ENCODE measurements at regions not wholly inside any gene's neighbourhood (a gene's known extent, or its start where the extent isn't known, plus 50 kb on each side); places are given as distances from the start of the nearest gene placed in this dataset.

DNA sequence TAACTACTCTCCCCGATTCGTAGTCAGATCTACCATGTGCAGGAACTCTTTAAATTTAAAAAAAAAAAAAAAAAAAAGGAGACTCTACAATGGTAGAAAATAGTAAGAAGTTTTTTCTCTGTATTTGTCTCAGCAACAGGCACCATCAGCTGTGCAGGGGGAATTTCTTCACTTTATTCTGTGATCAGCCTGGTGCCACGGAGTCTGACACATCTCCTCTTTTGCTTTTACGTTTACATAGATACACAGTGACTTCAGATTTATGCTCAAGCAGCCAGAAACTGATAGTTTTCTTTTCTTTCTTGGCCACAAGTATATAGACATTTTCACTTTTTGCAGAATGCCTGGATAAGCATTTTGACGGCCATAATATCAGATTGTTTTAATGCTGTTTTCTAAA, 190.6 kb upstream of the AKR1E2 start:
- no peaks in the 10 kb centered on the region for H3K4me1 Mint-ChIP-seq (ENCODE audit: low read depth)

DNA sequence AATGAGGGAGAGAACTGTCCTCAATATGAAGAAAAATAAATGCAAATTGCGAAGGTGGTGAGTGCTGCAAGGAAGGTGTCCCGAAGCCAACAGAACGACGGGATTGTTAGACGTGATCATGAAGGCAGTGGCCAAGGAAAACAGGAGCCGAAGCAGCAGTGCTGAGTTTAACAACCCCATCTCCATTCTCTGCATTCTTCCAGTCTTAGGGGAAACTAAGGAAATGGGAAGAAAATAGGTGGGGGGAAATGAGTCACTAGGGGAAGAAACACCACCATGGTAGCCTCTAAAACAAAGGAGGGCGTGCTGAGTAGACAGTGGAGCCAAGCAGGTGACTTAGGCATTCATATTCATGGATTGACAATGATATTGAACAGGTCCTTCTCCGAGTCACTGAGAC, 192.2 kb upstream of the AKR1E2 start:
- no peaks in the 10 kb centered on the region for H3K4me1 Mint-ChIP-seq (ENCODE audit: low read depth)
- H3K36me3 Mint-ChIP-seq (ENCODE audit: low read depth): no peaks in the 10 kb centered on the region
- no peak overlapping the region for H3K4me3 Mint-ChIP-seq (ENCODE audit: unreplicated experiment)
- no peak for TF ChIP-seq CTCF (IDR thresholded peaks at IDR 0.05)
- H3K27me3 Mint-ChIP-seq (ENCODE audit: low read depth): no peaks in the 10 kb centered on the region
- no peaks in the 10 kb centered on the region for H3K9me3 Mint-ChIP-seq (ENCODE audit: low read depth)
- no peak overlapping the region for H3K27ac Mint-ChIP-seq (ENCODE audit: unreplicated experiment)
- no peak for DNase-seq (ENCODE audit: low spot score)

More for the DNA sequence above, 190.6 kb upstream of the AKR1E2 start:
- Mint-ChIP-seq H3K27me3 (ENCODE audit: low read depth) (no peaks in the 10 kb centered on the region), H3K4me3 (ENCODE audit: unreplicated experiment) (no peak overlapping the region), H3K36me3 (ENCODE audit: low read depth) (no peaks in the 10 kb centered on the region), H3K9me3 (ENCODE audit: low read depth) (no peaks in the 10 kb centered on the region), H3K27ac (ENCODE audit: unreplicated experiment) (no peak overlapping the region)
- DNase-seq (ENCODE audit: low spot score): no peak
- TF ChIP-seq CTCF (IDR thresholded peaks at IDR 0.05): no peak

DNA sequence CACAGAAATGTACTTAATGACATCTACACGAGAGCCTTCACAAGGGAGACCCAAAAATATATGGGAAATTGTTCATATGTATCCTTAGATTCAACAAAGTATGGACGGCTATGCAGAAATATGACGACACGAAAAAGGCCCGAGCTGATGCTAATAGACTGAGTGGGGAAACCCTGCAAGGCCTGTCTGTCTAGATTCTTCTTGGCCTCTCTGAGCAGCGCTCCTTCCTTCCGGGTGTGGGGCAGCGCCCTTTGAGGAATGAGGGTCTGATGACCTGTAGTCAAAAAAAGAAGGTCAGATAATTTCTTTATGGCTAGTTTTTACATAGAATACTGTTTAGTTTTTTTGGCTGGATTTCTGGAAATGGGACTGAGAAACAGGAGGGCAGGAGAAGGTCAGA, 192.8 kb upstream of the AKR1E2 start:
- DNase-seq (ENCODE audit: low spot score): no peak
- H3K4me3 Mint-ChIP-seq (ENCODE audit: unreplicated experiment): no peak overlapping the region
- H3K27ac Mint-ChIP-seq (ENCODE audit: unreplicated experiment): no peak overlapping the region
- no peaks in the 10 kb centered on the region for H3K36me3 Mint-ChIP-seq (ENCODE audit: low read depth)
- TF ChIP-seq CTCF (IDR thresholded peaks at IDR 0.05): no peak
- H3K9me3 Mint-ChIP-seq (ENCODE audit: low read depth): no peaks in the 10 kb centered on the region
- H3K27me3 Mint-ChIP-seq (ENCODE audit: low read depth): no peaks in the 10 kb centered on the region
- H3K4me1 Mint-ChIP-seq (ENCODE audit: low read depth): no peaks in the 10 kb centered on the region

- H3K4me3 Mint-ChIP-seq (ENCODE audit: unreplicated experiment): no peak overlapping the region
- H3K4me1 Mint-ChIP-seq (ENCODE audit: low read depth): no peaks in the 10 kb centered on the region
- DNase-seq (ENCODE audit: low spot score): no peak
- H3K27ac Mint-ChIP-seq (ENCODE audit: unreplicated experiment): no peak overlapping the region
- no peak for TF ChIP-seq CTCF (IDR thresholded peaks at IDR 0.05)
- peaks cover 2% of the 10 kb centered on the region for H3K9me3 Mint-ChIP-seq (ENCODE audit: low read depth)
- H3K27me3 Mint-ChIP-seq (ENCODE audit: low read depth): no peaks in the 10 kb centered on the region
- H3K36me3 Mint-ChIP-seq (ENCODE audit: low read depth): peaks cover under 1% of the 10 kb centered on the region
Measured at GRCh38 chr10:4632757-4633156, 193.2 kb upstream of the AKR1E2 start.

DNA sequence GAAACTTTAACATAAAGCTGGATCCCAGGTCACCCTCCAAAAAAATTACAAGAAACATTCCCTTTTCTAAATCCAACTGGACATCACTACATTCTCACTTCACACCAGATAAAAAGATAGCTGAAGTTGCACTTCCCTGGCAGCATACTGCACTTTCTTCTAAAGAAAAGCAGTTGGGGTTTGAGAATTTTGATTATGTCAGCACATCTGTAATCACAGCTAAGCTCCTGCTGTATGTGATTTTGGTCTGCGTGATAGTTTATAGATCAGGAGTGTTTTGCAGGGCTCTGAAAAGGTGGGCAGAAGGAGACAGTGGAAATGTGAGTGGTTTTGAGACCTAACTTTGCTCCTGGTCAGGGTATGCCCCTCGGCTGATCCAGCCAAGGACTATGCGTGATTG, 199.1 kb upstream of the AKR1E2 start:
- TF ChIP-seq CTCF (IDR thresholded peaks at IDR 0.05): no peak
- peaks cover 12% of the 10 kb centered on the region for H3K4me1 Mint-ChIP-seq (ENCODE audit: low read depth)
- no peak for DNase-seq (ENCODE audit: low spot score)
- peaks cover 2% of the 10 kb centered on the region for H3K36me3 Mint-ChIP-seq (ENCODE audit: low read depth)
- no peak overlapping the region for H3K4me3 Mint-ChIP-seq (ENCODE audit: unreplicated experiment)
- H3K27me3 Mint-ChIP-seq (ENCODE audit: low read depth): no peaks in the 10 kb centered on the region
- no peak overlapping the region for H3K27ac Mint-ChIP-seq (ENCODE audit: unreplicated experiment)
- peaks cover 4% of the 10 kb centered on the region for H3K9me3 Mint-ChIP-seq (ENCODE audit: low read depth)

All from chondrocyte (in vitro differentiated cells).